ENCODE measurements at regions not wholly inside any gene's neighbourhood (a gene's known extent, or its start where the extent isn't known, plus 50 kb on each side); places are given as distances from the start of the nearest gene placed in this dataset.

DNA sequence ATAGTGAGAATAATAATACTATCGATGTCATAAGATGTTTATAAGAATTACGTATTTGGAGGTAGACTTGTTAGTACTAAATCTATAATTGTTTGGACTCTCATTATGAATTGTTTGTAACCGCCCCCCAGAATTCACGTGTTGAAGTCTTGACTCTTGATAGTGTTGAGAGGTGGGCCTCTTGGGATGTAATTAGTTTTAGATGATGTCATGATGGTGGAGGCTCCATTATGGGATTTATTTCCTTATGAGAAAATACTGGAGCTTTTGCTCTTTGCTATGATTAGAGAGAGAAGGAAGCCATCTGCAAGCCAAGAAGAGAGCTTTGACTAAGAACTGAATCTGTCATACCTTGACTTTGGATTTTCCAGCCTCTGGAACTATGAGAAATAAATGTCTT lies 142.2 kb downstream of the PRDM9 start:
- Histone ChIP-seq H3F3A (ENCODE audit: insufficient read depth, low read depth) (no peaks in the 10 kb centered on the region), H2AFZ (no peak overlapping the region), H3K4me3 (no peak overlapping the region), H3K4me1 (replicated peaks; ENCODE audit: insufficient read depth) (no peaks in the 10 kb centered on the region), H3K9me2 (ENCODE audit: insufficient read depth) (no peaks in the 10 kb centered on the region), H3K9me3 (ENCODE audit: insufficient read depth, low read depth) (no peaks in the 10 kb centered on the region), H3K27ac (no peak overlapping the region), H3K79me2 (ENCODE audit: low read depth) (no peaks in the 10 kb centered on the region), H4K20me1 (ENCODE audit: insufficient read depth) (no peaks in the 10 kb centered on the region), H3K36me3 (ENCODE audit: low read depth) (no peaks in the 10 kb centered on the region), H3K27me3 (ENCODE audit: insufficient read depth, low read depth) (no peaks in the 10 kb centered on the region), H3K4me2 (no peak overlapping the region)
- intact Hi-C loops (cut with micrococcal nuclease; ENCODE audit: unreplicated experiment), result no loop called here
- BruUV-seq (replicated peaks), result no TSS peak
- TF ChIP-seq EZH2 (IDR thresholded peaks at IDR 0.05; ENCODE audit: low read depth), result no peak
- TF ChIP-seq, protein P1, sequence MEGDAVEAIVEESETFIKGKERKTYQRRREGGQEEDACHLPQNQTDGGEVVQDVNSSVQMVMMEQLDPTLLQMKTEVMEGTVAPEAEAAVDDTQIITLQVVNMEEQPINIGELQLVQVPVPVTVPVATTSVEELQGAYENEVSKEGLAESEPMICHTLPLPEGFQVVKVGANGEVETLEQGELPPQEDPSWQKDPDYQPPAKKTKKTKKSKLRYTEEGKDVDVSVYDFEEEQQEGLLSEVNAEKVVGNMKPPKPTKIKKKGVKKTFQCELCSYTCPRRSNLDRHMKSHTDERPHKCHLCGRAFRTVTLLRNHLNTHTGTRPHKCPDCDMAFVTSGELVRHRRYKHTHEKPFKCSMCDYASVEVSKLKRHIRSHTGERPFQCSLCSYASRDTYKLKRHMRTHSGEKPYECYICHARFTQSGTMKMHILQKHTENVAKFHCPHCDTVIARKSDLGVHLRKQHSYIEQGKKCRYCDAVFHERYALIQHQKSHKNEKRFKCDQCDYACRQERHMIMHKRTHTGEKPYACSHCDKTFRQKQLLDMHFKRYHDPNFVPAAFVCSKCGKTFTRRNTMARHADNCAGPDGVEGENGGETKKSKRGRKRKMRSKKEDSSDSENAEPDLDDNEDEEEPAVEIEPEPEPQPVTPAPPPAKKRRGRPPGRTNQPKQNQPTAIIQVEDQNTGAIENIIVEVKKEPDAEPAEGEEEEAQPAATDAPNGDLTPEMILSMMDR (conservative IDR thresholded peaks at IDR 0.05), result no peak
- no peak for DNase-seq
- CTCF ChIA-PET, result no interaction called here
- POLR2A ChIA-PET (ENCODE audit: unreplicated experiment), result interaction anchor here (0.7 kb wide), 1 partner anchor 36 kb away, joined by 4 read pairs; no protein-coding TSS in a partner anchor

DNA sequence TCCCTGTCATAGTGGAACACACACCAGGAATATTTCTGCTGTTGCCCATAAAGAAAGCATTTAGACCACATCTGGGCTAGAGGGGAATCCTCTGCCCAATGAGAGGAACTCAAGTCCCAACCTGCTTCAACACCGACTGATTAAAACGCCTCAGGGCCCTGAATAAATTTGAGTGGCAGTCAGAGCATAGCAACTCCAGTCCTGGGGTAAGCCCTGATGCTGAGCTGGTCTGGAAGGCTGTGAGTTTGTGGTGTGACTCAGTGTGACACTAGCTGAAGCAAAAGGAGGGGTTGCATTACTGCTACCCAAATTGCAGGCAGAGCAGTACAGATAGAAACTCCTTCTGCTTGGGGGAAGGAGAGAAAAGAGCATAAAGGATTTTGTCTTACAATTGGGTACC lies 148.3 kb downstream of the PRDM9 start:
- Histone ChIP-seq H3K4me2 (no peak overlapping the region), H3K27ac (no peak overlapping the region), H3K79me2 (ENCODE audit: low read depth) (no peaks in the 10 kb centered on the region), H3K4me1 (replicated peaks; ENCODE audit: insufficient read depth) (no peaks in the 10 kb centered on the region), H2AFZ (no peak overlapping the region), H3K9me3 (ENCODE audit: insufficient read depth, low read depth) (no peaks in the 10 kb centered on the region), H3F3A (ENCODE audit: insufficient read depth, low read depth) (no peaks in the 10 kb centered on the region), H4K20me1 (ENCODE audit: insufficient read depth) (no peaks in the 10 kb centered on the region), H3K27me3 (ENCODE audit: insufficient read depth, low read depth) (no peaks in the 10 kb centered on the region), H3K9me2 (ENCODE audit: insufficient read depth) (no peaks in the 10 kb centered on the region), H3K4me3 (no peak overlapping the region), H3K36me3 (ENCODE audit: low read depth) (no peaks in the 10 kb centered on the region)
- POLR2A ChIA-PET (ENCODE audit: unreplicated experiment), result no interaction called here
- CTCF ChIA-PET, result no interaction called here
- intact Hi-C loops (cut with micrococcal nuclease; ENCODE audit: unreplicated experiment), result no loop called here
- DNase-seq, result no peak
- TF ChIP-seq, protein P1 (conservative IDR thresholded peaks at IDR 0.05), result no peak
- TF ChIP-seq EZH2 (IDR thresholded peaks at IDR 0.05; ENCODE audit: low read depth), result no peak
- no TSS peak for BruUV-seq (replicated peaks)

DNA sequence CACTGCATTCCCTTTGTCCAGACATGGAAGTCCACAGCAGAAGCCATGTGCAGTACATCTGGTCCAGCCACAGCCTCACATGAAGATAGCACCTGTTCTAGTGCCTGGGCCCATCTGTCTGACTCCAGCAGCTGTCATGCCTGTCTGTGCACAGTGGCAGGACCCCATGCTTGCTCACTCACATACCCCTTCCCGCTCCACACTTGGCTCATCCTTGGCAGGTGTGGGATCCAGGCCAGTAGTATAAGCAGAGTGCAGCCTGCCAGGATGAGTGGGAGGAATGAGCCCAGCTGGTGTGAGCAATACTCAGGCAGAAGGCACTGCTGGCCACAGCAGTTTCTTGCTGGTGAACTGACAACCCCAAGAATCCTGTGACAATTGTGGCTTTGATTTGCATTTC lies 168.0 kb downstream of the PRDM9 start:
- TF ChIP-seq, protein P1 (conservative IDR thresholded peaks at IDR 0.05), result no peak
- no peak for TF ChIP-seq EZH2 (IDR thresholded peaks at IDR 0.05; ENCODE audit: low read depth)
- no peaks in the 10 kb centered on the region for H3K27me3 ChIP-seq (ENCODE audit: insufficient read depth, low read depth)
- no peak for DNase-seq
- H2AFZ ChIP-seq, result no peak overlapping the region
- ChIA-PET POLR2A (ENCODE audit: unreplicated experiment) (no interaction called here), CTCF (no interaction called here)
- BruUV-seq (replicated peaks), result no TSS peak
- no peaks in the 10 kb centered on the region for H3F3A ChIP-seq (ENCODE audit: insufficient read depth, low read depth)
- H3K9me2 ChIP-seq (ENCODE audit: insufficient read depth), result no peaks in the 10 kb centered on the region
- no peaks in the 10 kb centered on the region for H4K20me1 ChIP-seq (ENCODE audit: insufficient read depth)
- no peaks in the 10 kb centered on the region for H3K36me3 ChIP-seq (ENCODE audit: low read depth)
- no peaks in the 10 kb centered on the region for H3K9me3 ChIP-seq (ENCODE audit: insufficient read depth, low read depth)
- H3K4me3 ChIP-seq, result no peak overlapping the region
- intact Hi-C loops (cut with micrococcal nuclease; ENCODE audit: unreplicated experiment), result no loop called here
- H3K79me2 ChIP-seq (ENCODE audit: low read depth), result no peaks in the 10 kb centered on the region
- H3K4me1 ChIP-seq (replicated peaks; ENCODE audit: insufficient read depth), result no peaks in the 10 kb centered on the region
- no peak overlapping the region for H3K4me2 ChIP-seq
- no peak overlapping the region for H3K27ac ChIP-seq

All from PC-9 (cell line).